ENCODE measurements at regions not wholly inside any gene's neighbourhood (a gene's known extent, or its start where the extent isn't known, plus 50 kb on each side); places are given as distances from the start of the nearest gene placed in this dataset.

GRCh38 chr2:2855297-2855696 is 522.3 kb downstream of the EIPR1 start:
- no peak for TF ChIP-seq CTCF (conservative IDR thresholded peaks at IDR 0.05; ENCODE audit: low read length)
- no peak for TF ChIP-seq EZH2phosphoT487 (IDR thresholded peaks at IDR 0.05; ENCODE audit: borderline replicate concordance, low read depth, low read length)
